Esophagus squamous epithelium (tissue), 5 donors: ENCODE measurements at regions not wholly inside any gene's neighbourhood (a gene's known extent, or its start where the extent isn't known, plus 50 kb on each side); places are given as distances from the start of the nearest gene placed in this dataset.

Experiments
- DNase-seq: peaks from one replicate; lab custom pipeline; 2025; lab: John Stamatoyannopoulos, UW
- H3K27ac ChIP-seq, 4 donors: fragments of 200-600 bp; sonication (generic); one replicate each; pipeline ENCODE4 v1.5.1; 2016 to 2019; ENCODE audit warnings: mild to moderate bottlenecking in 1 of 4
- H3K27me3 ChIP-seq, 4 donors: fragments of 200-600 bp; sonication (generic); 1 replicate in 3 of 4; 2 replicates in 1 of 4; pipeline versions ENCODE4 v1.5.1 to v1.6.0; 2017 to 2021; ENCODE audit warnings: antibody characterized with exemption in 1 of 4
- H3K36me3 ChIP-seq, 3 donors: fragments of 200-600 bp; sonication (generic); one replicate each; pipeline ENCODE4 v1.5.1; 2016 to 2019
- H3K4me1 ChIP-seq, 3 donors: fragments of 200-600 bp; sonication (generic); one replicate each; pipeline ENCODE4 v1.5.1; 2017 to 2019
- H3K4me3 ChIP-seq, 4 donors: fragments of 200-600 bp; sonication (generic); 1 replicate in 3 of 4; 2 replicates in 1 of 4; pipeline ENCODE4 v1.5.1; 2016 to 2019; ENCODE audit warnings: mild to moderate bottlenecking in 2 of 4, moderate library complexity in 1 of 4
- H3K9me3 ChIP-seq, 3 donors: fragments of 200-600 bp; sonication (generic); one replicate each; pipeline ENCODE4 v1.5.1; 2016 to 2019
- POLR2A ChIP-seq, 4 donors: fragments of 450-650 bp; IDR thresholded peaks; one replicate each; pipeline ENCODE4 v1.6.1; 2017; ENCODE audit warnings: antibody characterized with exemption in 4 of 4, mild to moderate bottlenecking in 4 of 4, moderate library complexity in 3 of 4
- WGBS, 2 donors: methylation state at CpG; one replicate each; pipeline ENCODE4 v1.1.5; 2018; 5-methylcytosine and 5-hydroxymethylcytosine counted together
- intact Hi-C: fragments of 100-400 bp; cut with DNase I; formaldehyde crosslinking; loops from one replicate; pipeline ENCODE4 v1.15.0; 2022
- TF ChIP-seq, protein P1 (sequence below), 6 experiments: fragments of 450-650 bp in 4 of 6; fragments of 200-600 bp in 2 of 6; sonication (generic) in 2 of 6; IDR thresholded peaks; one replicate each; pipeline ENCODE4 v1.5.1; 2016 to 2019; ENCODE audit warnings: antibody characterized with exemption in 6 of 6, mild to moderate bottlenecking in 4 of 6, moderate library complexity in 4 of 6
- donor health status: DM: yes; HTN: yes; CAD: no.

DNA sequence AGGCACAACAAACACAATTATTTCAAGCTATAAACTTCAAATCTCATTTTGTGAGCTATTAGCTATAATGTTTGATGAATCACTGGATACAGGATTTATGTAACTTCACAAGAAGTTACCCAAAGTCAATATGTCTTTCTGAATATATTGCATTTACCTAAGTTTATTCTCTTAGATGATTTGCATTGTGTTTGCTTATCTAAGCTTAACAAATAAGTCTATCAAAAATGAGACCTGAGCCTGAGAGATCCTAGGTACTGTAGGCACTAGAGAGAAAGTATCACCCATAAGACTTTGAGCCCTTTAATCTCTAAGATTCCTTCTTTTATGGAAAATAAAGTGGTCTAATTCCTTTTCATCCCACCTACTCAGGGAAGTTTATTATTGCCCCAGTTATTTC, 178.2 kb downstream of the NAF1 start:
- DNase-seq = no peak
- H3K27ac ChIP-seq = no peak overlapping the region
- H3K4me3 ChIP-seq = no peak overlapping the region
- no peaks in the 10 kb centered on the region for H3K36me3 ChIP-seq
- no peaks in the 10 kb centered on the region for H3K4me1 ChIP-seq
- TF ChIP-seq, protein P1, sequence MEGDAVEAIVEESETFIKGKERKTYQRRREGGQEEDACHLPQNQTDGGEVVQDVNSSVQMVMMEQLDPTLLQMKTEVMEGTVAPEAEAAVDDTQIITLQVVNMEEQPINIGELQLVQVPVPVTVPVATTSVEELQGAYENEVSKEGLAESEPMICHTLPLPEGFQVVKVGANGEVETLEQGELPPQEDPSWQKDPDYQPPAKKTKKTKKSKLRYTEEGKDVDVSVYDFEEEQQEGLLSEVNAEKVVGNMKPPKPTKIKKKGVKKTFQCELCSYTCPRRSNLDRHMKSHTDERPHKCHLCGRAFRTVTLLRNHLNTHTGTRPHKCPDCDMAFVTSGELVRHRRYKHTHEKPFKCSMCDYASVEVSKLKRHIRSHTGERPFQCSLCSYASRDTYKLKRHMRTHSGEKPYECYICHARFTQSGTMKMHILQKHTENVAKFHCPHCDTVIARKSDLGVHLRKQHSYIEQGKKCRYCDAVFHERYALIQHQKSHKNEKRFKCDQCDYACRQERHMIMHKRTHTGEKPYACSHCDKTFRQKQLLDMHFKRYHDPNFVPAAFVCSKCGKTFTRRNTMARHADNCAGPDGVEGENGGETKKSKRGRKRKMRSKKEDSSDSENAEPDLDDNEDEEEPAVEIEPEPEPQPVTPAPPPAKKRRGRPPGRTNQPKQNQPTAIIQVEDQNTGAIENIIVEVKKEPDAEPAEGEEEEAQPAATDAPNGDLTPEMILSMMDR (IDR thresholded peaks at IDR 0.05) = no peak
- no peak for TF ChIP-seq POLR2A (IDR thresholded peaks at IDR 0.05)
- intact Hi-C loops = no loop called here
- peaks cover 0 to 6% (median 0%) of the 10 kb centered on the region in 3 donors for H3K9me3 ChIP-seq
- no peaks in the 10 kb centered on the region for H3K27me3 ChIP-seq

DNA sequence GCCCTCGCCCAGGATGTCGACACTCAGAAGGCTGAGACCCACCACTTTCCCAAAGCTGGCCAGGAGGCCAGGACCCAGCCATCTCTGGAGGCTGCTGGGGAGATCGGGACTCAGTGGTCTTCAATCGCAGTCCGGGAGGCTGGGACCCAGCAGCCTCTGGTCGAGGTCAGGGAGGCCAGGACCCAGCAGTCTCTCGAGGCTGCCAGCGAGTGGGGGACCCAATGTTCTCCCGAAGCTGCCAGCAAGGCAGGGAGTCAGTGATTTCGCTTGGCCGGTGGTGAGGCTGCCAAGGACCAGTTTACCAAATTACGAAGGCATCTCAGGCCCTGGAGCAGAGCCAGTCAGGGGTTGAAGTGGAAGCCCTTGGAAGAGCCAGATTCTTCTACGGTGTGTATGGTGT, 181.6 kb downstream of the NAF1 start:
- intact Hi-C loops = no loop called here
- 66 to 78% methylated on average over 5 to 8 of the region's 13 CpGs for whole genome bisulfite sequencing, 2 donors

DNA sequence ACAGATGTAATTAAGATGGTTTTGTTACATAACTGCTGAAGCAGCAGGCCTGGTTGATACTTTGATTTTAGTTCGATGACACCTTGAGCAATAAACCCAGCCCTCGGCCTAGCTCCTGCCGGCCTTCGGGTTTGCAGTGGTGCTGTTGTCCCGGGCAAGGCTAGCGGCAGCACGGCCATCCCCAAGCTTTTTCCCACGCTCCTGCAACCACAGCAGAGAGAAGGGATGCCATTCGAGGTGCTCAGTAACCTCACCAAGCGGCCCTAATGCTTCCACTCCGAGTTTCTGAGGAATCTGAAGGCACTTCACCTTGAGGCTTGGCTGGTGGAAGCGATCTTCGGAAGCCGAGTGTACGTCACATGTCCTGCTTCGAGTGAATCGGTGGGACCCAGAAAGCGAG, 182.1 kb downstream of the NAF1 start:
- no peak for DNase-seq
- no peaks in the 10 kb centered on the region for H3K36me3 ChIP-seq
- no peak overlapping the region for H3K27ac ChIP-seq
- no peaks in the 10 kb centered on the region for H3K4me1 ChIP-seq
- no peak overlapping the region for H3K4me3 ChIP-seq
- peaks cover 0 to 6% (median 0%) of the 10 kb centered on the region in 3 donors for H3K9me3 ChIP-seq
- TF ChIP-seq, protein P1 (IDR thresholded peaks at IDR 0.05) = no peak
- WGBS, 2 donors = 78 to 87% methylated on average over 8 to 12 of the region's 18 CpGs
- intact Hi-C loops = no loop called here
- H3K27me3 ChIP-seq = no peaks in the 10 kb centered on the region

More for the DNA sequence above, 181.6 kb downstream of the NAF1 start:
- TF ChIP-seq, protein P1 (IDR thresholded peaks at IDR 0.05) = no peak
- H3K4me3 ChIP-seq = no peak overlapping the region
- H3K9me3 ChIP-seq = peaks cover 0 to 6% (median 0%) of the 10 kb centered on the region in 3 donors
- no peaks in the 10 kb centered on the region for H3K27me3 ChIP-seq
- H3K36me3 ChIP-seq = no peaks in the 10 kb centered on the region
- H3K27ac ChIP-seq = no peak overlapping the region
- DNase-seq = no peak
- H3K4me1 ChIP-seq = no peaks in the 10 kb centered on the region

DNA sequence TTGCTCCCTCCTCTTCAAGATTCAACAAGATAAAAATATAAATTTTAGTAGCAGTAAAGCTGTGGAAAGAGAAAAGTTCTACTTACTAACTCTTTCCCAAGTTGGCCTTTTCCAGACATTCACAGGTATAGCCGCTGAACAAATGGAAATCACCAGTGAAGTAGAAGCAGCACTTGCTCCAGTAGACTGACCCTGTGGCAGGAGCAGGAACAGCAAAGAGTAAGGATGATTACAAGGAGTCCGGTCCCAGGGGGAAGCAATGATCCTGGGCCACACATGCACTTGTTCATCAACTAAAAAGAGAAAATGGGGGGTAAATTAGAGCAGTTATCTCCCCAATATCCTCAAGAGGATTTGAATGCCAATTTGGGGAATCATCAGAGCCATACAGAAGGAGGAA, 184.9 kb downstream of the NAF1 start:
- no peak for DNase-seq
- no peak overlapping the region for H3K27ac ChIP-seq
- H3K27me3 ChIP-seq = no peaks in the 10 kb centered on the region
- H3K4me1 ChIP-seq = no peaks in the 10 kb centered on the region
- WGBS, 2 donors = 81 to 86% methylated on average over 2 of the region's 2 CpGs
- intact Hi-C loops = no loop called here
- H3K36me3 ChIP-seq = no peaks in the 10 kb centered on the region
- no peak overlapping the region for H3K4me3 ChIP-seq
- peaks cover 0 to 6% (median 0%) of the 10 kb centered on the region in 3 donors for H3K9me3 ChIP-seq
- TF ChIP-seq, protein P1 (IDR thresholded peaks at IDR 0.05) = no peak
- no peak for TF ChIP-seq POLR2A (IDR thresholded peaks at IDR 0.05)

DNA sequence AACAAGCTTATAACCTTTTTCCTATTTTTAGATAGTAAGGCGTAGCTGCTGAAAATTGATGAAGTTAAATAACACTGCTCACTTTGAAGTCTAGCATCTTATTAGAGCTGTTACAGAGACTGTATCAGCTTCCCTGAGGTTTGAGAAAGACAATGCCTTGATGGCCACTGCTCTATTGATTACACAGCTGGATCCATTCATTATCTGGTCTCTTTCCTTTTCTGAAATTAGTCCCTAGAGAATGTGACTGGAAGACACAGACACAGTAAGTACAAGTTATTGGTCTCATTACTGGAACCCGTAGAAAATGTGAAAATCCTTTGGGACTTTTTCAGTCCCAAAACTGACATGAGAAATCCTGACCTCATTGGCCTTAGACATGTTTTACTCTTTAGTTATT, 188.3 kb downstream of the NAF1 start:
- no peak for TF ChIP-seq POLR2A (IDR thresholded peaks at IDR 0.05)
- TF ChIP-seq, protein P1 (IDR thresholded peaks at IDR 0.05) = no peak
- Histone ChIP-seq H3K4me1 (no peaks in the 10 kb centered on the region), H3K4me3 (no peak overlapping the region), H3K27me3 (no peaks in the 10 kb centered on the region), H3K27ac (no peak overlapping the region), H3K36me3 (no peaks in the 10 kb centered on the region), H3K9me3 (no peaks in the 10 kb centered on the region)
- DNase-seq = no peak
- WGBS, 2 donors = 55 to 56% methylated on average over 2 of the region's 2 CpGs
- intact Hi-C loops = no loop called here
